ENCODE measurements at regions not wholly inside any gene's neighbourhood (a gene's known extent, or its start where the extent isn't known, plus 50 kb on each side); places are given as distances from the start of the nearest gene placed in this dataset.

DNA sequence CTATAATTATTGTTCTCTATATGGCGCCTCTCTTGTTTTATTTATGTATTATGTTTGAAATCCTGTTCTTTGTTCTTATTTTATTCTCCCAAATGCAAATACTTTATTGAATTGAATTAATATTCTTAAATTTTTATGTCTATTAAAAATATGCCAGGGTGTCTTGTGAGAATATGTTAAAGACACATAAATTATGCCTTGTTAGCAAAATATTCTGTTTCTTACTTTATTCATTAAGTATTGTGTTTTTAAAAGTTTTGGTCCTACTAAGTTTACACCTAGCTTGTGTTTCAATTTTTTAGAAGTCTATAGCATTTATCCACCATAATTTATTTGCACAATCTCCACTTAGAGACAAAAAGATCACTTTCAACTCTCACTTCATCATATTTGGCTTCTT is 741.5 kb upstream of the SLC39A10 start:
- TF ChIP-seq CTCF (IDR thresholded peaks at IDR 0.05; ENCODE audit: poor library complexity) = no peak
- no peak for TF ChIP-seq EZH2phosphoT487 (IDR thresholded peaks at IDR 0.05; ENCODE audit: low read depth, severe bottlenecking, unreplicated experiment)
- TF ChIP-seq EZH2 (IDR thresholded peaks at IDR 0.05; ENCODE audit: borderline replicate concordance) = no peak

Data from hepatocyte (in vitro differentiated cells).